Glutamatergic neuron (in vitro differentiated cells): ENCODE measurements at regions not wholly inside any gene's neighbourhood (a gene's known extent, or its start where the extent isn't known, plus 50 kb on each side); places are given as distances from the start of the nearest gene placed in this dataset.

Source experiments
- DNase-seq: peaks from one replicate; pipeline ENCODE4 v3.0.0; 2022
- H3K27ac Mint-ChIP-seq: one replicate; pipeline ENCODE4 v1.8.0; 2020; ENCODE audit warnings: mild to moderate bottlenecking, mixed read lengths, inconsistent platforms; ENCODE audit not compliant: unreplicated experiment
- H3K27me3 Mint-ChIP-seq: one replicate; pipeline ENCODE4 v1.8.0; 2020; ENCODE audit warnings: mild to moderate bottlenecking, moderate library complexity, mixed read lengths, inconsistent platforms; ENCODE audit not compliant: unreplicated experiment
- H3K36me3 Mint-ChIP-seq: one replicate; pipeline ENCODE4 v1.8.0; 2020; ENCODE audit warnings: mild to moderate bottlenecking, mixed read lengths, inconsistent platforms; ENCODE audit not compliant: unreplicated experiment
- H3K4me1 Mint-ChIP-seq: one replicate; pipeline ENCODE4 v1.8.0; 2020; ENCODE audit warnings: mild to moderate bottlenecking, low read depth, mixed read lengths, inconsistent platforms; ENCODE audit not compliant: unreplicated experiment
- H3K4me3 Mint-ChIP-seq: one replicate; pipeline ENCODE4 v1.8.0; 2020; ENCODE audit warnings: mild to moderate bottlenecking, mixed read lengths, inconsistent platforms; ENCODE audit not compliant: unreplicated experiment
- H3K9me3 Mint-ChIP-seq: one replicate; pipeline ENCODE4 v1.8.0; 2020; ENCODE audit warnings: mild to moderate bottlenecking, moderate library complexity, mixed read lengths, inconsistent platforms; ENCODE audit not compliant: unreplicated experiment
- TF ChIP-seq, protein P1 (sequence below): fragments of 200-600 bp; sonication (generic); IDR thresholded peaks from one replicate; pipeline ENCODE4 v1.5.0; 2021; ENCODE audit not compliant: partially characterized antibody, unreplicated experiment

DNA sequence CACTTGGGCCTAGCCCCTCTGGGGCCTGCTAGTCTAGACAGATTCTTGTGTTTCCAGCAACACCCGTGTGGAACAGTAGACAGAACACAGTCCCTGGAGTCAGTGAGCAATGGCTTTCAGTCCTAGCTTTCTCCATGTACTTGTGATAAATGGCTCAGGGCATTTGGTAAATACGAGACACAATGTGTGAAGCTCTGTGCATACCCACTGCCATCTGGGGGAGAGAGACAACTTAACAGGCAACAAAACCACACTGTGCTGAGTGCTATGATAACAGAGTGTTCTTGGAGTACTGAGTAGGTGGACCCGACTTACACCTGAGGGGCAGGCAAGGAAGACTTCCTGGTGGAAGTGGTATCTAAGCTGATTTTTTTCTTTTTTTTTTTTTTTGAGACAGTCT lies 86.3 kb upstream of the TBX3 start:
- TF ChIP-seq, protein P1, sequence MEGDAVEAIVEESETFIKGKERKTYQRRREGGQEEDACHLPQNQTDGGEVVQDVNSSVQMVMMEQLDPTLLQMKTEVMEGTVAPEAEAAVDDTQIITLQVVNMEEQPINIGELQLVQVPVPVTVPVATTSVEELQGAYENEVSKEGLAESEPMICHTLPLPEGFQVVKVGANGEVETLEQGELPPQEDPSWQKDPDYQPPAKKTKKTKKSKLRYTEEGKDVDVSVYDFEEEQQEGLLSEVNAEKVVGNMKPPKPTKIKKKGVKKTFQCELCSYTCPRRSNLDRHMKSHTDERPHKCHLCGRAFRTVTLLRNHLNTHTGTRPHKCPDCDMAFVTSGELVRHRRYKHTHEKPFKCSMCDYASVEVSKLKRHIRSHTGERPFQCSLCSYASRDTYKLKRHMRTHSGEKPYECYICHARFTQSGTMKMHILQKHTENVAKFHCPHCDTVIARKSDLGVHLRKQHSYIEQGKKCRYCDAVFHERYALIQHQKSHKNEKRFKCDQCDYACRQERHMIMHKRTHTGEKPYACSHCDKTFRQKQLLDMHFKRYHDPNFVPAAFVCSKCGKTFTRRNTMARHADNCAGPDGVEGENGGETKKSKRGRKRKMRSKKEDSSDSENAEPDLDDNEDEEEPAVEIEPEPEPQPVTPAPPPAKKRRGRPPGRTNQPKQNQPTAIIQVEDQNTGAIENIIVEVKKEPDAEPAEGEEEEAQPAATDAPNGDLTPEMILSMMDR = no peak
- H3K4me1 Mint-ChIP-seq = peaks cover 2% of the 10 kb centered on the region
- H3K36me3 Mint-ChIP-seq = no peaks in the 10 kb centered on the region
- H3K4me3 Mint-ChIP-seq = no peak overlapping the region
- H3K9me3 Mint-ChIP-seq = peaks cover 1% of the 10 kb centered on the region
- peaks cover 4% of the 10 kb centered on the region for H3K27me3 Mint-ChIP-seq
- no peak for DNase-seq
- no peak overlapping the region for H3K27ac Mint-ChIP-seq

DNA sequence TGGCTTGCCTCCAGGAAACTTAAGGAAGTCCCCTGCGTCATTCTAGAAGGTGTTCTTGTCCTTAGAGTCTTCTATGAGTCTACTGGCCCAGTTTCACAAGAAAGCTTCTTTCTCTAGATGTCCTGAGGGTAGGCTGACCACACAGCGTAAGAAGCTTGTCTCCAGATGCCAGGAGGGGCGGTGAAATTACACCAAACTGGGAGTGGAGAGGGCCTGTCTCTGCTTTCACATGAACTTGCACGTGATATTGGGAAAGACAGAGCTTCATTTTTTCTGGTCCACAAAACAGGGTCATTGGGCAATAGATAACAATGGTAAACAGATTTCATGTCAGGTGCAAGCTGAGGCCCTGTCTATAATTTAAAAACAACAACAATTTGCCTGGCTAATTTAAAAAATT lies 85.7 kb upstream of the TBX3 start:
- peaks cover 4% of the 10 kb centered on the region for H3K27me3 Mint-ChIP-seq
- no peaks in the 10 kb centered on the region for H3K36me3 Mint-ChIP-seq
- TF ChIP-seq, protein P1 = no peak
- H3K27ac Mint-ChIP-seq = no peak overlapping the region
- peaks cover 1% of the 10 kb centered on the region for H3K9me3 Mint-ChIP-seq
- peaks cover 2% of the 10 kb centered on the region for H3K4me1 Mint-ChIP-seq
- DNase-seq = no peak
- H3K4me3 Mint-ChIP-seq = no peak overlapping the region

DNA sequence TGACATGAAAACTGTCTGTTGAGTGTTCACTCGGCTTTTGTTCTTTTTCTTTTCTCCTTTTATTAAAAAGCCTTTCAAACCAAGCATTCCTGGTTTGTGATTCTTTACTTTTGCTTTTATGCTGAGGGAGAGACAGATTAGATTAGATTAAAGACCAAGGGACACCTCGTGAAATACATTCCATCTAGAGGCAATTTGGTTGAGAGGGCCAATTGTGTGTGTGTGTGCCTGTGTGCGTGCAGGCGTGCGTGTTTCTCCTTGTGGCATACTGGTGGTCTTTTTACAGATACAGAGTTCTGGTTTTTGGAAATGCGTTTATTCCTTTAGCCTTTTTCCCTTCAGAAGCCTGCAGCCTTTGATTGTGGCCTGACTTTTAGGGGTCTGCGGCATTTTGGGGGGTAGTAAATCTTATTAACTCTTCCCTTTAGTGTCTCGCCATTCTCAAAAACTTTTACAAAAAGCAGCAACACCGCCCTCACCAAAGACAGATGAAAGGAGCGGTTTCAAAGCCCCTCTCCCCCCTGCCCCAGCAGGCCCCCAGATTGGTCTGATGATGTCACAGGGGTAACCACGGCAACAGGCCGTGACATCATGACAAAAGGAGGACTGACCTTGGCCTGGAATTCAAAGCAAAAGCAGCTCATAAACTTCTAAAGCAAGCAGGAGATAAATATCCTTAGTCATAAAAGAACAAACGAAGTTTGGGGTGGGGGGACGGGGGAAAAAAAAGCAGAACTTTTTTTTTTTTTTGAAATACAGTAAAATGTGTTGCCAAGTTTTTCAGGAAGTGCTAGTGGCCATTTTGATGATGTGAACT lies 84.1 kb upstream of the TBX3 start:
- no peak overlapping the region for H3K4me3 Mint-ChIP-seq
- peaks cover 3% of the 10 kb centered on the region for H3K4me1 Mint-ChIP-seq
- H3K27me3 Mint-ChIP-seq = peaks cover 4% of the 10 kb centered on the region
- DNase-seq = no peak
- peaks cover 1% of the 10 kb centered on the region for H3K9me3 Mint-ChIP-seq
- TF ChIP-seq, protein P1 = no peak
- H3K27ac Mint-ChIP-seq = no peak overlapping the region
- H3K36me3 Mint-ChIP-seq = no peaks in the 10 kb centered on the region

DNA sequence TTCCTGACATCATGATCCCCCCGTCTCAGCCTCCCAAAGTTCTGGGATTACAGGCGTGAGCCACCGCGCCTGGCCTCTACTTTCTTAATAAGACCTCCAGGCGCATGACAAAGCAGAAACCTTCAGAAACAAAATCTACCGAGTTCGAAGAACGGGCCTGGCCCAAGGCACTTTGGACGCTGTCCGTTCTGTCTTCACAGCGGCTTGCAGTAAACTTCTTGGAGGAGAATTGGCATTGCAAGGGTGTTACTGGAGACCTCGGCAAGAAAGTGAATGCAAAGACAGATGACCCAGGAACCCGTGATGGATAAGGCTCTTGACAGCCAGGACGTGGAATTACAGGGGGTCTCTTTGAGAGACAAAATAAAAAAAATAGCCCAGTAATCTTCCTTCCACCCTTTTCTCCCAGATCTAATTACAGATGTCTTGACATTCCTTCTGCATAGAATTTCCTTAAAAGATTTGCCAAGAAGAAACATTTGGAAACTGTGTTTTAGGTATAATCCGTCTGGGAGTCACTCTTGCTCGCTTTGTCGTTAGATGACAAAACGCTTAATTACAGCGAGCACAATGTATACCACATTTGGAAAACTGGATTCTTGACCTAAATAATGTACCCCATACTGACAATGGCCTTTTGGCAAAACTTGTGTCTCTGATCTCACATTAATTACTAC lies 83.2 kb upstream of the TBX3 start:
- no peak for DNase-seq
- H3K27me3 Mint-ChIP-seq = peaks cover 4% of the 10 kb centered on the region
- H3K9me3 Mint-ChIP-seq = peaks cover 1% of the 10 kb centered on the region
- TF ChIP-seq, protein P1 = no peak
- H3K36me3 Mint-ChIP-seq = no peaks in the 10 kb centered on the region
- H3K4me3 Mint-ChIP-seq = no peak overlapping the region
- H3K4me1 Mint-ChIP-seq = peaks cover 3% of the 10 kb centered on the region
- H3K27ac Mint-ChIP-seq = no peak overlapping the region

DNA sequence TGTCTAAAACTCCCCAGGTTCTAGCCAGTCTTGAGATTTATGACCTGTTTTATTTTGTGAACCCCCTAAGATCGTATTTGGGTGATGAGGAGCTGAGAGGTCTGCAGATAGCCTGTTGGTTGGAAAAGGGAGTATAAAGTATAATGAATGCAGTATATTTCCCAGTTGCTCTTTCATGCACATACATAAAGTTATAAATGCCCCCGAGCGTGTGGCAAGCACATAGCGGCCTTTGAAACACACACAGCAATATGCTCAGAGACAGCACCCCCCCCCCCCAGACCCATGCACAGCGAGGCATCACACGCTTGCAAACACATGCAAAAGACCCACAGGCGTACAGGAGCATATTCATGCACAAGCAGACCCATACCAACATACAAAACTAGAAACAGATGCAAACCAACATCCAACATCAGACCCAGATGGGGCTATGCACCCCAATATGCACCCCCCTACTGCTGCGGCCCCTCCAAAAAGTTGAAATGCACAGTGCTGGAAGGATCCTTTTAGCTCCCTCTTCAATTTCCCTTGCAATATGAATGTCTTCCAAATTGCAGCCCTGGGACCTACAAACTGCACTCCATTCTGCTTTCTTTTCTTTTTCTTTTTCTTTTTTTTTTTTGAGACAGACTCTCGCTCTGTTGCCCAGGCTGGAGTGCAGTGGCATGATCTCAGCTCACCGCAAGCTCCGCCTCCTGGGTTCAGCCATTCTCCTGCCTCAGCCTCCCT lies 82.2 kb upstream of the TBX3 start:
- no peak for DNase-seq
- Mint-ChIP-seq H3K36me3 (no peaks in the 10 kb centered on the region), H3K4me1 (peaks cover 3% of the 10 kb centered on the region), H3K4me3 (no peak overlapping the region), H3K27me3 (peaks cover 3% of the 10 kb centered on the region), H3K9me3 (no peaks in the 10 kb centered on the region), H3K27ac (no peak overlapping the region)
- TF ChIP-seq, protein P1 = no peak
